HuH-7 (cell line): ENCODE measurements at regions not wholly inside any gene's neighbourhood (a gene's known extent, or its start where the extent isn't known, plus 50 kb on each side); places are given as distances from the start of the nearest gene placed in this dataset.

Experiments
- DNase-seq: peaks from one replicate; pipeline ENCODE4 v3.0.0; 2011; ENCODE audit warnings: low spot score

- DNase-seq, result no peak
Observed at GRCh38 chr1:60348884-60349283, 275.3 kb upstream of the C1orf87 start.

DNA sequence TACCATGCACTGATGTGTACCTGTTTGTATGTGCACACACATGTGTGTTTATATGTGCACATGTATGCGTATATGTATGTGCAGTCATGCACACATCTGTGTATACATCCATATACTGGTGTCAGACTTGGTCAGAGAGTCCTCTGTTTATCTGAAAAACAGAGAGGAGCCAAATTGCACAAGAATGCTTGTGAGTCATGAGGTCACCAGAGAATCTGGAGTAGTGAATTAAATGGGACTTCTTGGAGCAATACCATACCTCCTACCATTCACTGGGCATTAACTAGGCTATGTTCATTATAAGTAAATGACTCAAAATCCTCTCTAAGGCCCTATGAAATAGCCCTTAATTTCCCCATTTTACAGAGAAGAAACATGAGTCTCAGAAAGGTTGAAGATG lies 272.1 kb upstream of the C1orf87 start:
- DNase-seq, result no peak

DNA sequence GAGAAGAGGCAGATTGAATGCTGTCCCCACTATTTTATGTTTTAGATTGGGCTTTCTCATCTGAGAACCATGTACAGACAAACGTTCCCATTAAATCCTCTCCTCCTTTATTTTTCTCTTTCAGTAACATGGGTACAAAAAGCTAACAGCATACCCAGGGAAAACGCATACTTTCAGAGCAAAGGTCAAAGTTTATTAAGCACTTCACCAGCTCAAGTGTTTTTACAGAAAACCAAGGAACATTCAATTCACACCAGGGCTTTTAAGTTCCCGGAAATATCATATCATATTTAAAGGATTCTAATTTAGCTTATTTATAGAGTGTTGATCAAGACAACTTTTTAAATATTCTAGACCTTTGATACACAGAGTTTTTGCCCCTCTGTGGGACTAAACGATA lies 271.5 kb upstream of the C1orf87 start:
- no peak for DNase-seq

DNA sequence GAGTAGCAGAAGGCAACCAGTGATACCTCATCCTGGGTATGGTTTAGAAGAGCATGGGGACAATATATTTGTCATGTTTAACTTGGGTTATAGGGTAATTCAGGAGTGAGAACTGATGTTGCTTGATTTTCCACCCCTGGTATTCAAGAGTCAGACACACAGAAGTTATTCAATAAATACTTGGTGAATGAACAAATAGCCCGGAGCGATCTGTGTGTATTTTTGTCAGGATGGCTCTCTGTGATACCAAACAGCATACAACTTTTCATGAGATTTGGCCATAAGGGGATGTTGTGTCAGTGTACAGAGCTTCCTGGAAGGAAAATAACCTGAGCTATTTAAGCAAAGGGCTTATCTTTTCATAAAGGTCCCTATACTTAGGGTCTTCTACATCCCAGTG lies 270.2 kb upstream of the C1orf87 start:
- DNase-seq, result no peak

DNA sequence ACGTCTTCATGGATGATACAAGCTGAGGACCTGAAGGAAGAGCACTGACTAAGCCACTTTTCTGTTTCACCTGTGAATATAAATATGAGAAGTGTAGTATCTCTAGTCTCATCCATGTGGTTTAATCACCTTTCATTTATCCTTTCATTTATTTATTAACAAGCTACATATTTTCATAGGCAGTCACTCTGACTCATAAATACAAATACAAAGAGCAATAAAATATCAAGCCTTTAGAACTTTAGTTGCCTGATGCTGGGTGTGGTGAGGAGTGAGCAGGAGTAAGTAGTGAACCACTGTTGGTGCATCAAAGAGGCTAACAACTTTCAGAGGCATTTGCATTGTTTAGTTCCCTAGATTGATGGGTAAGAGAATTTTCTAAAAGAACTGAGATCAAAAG lies 269.0 kb upstream of the C1orf87 start:
- DNase-seq, result no peak

- DNase-seq, result no peak
Observed at GRCh38 chr1:60341274-60341673, 267.7 kb upstream of the C1orf87 start.

- DNase-seq, result no peak
Observed at GRCh38 chr1:60331647-60332046, 258.1 kb upstream of the C1orf87 start.

GRCh38 chr1:60329651-60330050 lies 256.1 kb upstream of the C1orf87 start:
- no peak for DNase-seq

DNA sequence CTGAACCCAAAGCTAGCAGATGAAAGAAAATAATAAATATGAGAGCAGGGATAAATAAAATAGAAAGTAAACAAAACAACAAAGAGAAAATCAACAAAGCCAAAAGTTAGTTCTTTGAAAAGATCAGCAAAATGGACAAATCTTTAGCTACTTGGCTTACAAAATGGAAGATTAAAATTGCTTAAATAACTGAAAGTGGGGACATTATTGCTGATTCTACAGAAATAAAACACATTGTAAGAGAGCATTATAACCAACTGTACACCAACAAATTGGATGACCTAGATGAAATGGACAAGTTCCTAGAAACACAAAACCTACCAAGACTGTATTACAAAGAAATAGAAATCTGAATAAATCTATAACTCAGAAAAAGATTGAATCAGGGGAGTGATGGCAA lies 238.3 kb upstream of the C1orf87 start:
- DNase-seq, result no peak

GRCh38 chr1:60299581-60299980 lies 226.0 kb upstream of the C1orf87 start:
- no peak for DNase-seq

DNA sequence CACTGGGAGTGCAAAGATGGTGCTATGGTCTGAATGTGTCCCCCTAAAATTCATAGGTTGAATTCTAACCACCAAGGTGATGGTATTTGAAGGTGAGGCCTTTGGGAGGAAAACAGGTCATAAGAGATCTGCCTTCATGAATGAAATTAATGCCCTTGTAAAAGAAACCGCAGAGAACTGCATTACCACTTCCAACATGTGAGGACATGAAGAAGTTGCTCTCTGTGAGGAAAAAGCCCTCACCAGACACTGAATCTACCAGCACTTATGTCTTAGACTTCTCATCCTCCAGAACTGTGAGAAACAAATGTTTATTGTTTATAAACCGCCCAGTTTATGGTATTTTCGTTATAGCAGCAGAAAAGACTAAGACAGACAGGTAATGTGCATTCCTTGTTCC lies 224.7 kb upstream of the C1orf87 start:
- no peak for DNase-seq

DNA sequence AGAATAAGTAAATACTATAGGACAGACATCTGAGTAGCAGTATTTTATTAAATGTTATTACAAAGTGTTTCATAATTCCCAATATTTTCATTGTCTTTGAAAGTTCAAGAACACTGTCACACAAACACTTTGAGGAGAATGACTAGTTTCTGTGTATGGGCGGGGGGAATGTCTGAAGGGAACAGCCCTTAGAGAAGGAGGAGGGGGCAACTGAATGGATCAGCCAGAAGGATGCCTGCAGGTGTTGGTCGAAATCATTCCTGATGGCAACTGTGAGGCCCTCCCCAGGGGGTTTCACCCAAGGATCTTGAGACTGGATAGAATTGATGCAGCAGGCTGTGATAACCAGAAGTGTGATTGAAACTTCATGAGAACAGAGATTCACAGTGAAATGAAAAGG lies 223.2 kb upstream of the C1orf87 start:
- no peak for DNase-seq

DNA sequence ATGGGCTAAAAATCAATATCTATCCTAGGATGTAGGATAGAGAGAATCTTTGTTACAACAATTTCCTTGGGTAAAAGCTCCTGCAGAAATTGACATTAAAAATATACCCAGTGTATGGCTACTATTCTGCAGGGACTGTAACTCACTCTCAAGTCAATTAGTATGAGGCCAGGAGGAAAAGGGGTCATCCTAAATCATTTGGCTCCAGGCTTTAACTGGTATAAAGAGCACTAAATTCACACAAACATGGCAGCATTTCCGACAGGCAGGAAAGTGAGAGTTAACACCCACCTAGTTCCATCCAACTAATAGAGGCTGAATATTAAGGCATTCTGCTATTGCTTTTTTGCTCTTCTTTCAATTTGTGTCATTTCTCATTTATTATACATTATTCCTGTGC lies 218.6 kb upstream of the C1orf87 start:
- no peak for DNase-seq

DNA sequence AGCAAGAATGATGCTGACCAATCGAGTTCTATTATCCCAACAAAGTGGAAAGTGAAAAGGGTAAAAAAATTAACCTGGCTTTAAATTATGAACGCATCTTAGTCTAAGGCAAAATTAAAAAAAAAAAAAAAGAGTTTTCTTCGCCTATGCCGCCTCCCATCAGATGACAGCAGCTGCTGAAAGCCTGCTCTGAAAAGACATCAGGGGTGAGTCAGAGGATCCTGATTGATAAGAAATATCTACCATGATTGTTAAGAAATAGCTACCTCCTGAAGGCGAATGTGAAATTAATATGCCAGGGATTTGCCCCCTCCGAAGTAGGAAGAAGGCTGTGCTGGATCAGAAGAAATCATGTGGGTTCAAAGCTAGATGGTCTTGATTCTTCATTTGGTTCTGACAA lies 216.8 kb upstream of the C1orf87 start:
- no peak for DNase-seq

DNA sequence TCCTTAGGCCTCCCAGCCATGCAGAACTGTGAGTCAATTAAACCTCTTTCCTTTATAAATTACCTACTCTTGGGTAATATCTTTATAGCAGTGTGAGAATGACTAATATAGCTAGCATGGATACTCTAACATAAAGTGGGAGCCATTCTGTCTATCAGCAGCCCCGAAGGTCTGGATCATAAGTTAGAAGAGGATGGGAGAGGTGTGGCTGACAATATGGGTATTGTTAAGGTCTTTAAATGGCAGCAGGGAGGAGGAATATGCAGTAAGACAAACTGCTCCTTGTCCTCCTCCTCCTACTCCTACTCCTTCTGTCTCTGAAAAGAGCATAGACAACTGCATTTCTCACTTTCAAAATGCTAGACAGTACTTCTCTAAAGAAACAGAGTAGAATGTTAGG lies 214.0 kb upstream of the C1orf87 start:
- no peak for DNase-seq

- no peak for DNase-seq
Observed at GRCh38 chr1:60283690-60284089, 210.1 kb upstream of the C1orf87 start.

DNA sequence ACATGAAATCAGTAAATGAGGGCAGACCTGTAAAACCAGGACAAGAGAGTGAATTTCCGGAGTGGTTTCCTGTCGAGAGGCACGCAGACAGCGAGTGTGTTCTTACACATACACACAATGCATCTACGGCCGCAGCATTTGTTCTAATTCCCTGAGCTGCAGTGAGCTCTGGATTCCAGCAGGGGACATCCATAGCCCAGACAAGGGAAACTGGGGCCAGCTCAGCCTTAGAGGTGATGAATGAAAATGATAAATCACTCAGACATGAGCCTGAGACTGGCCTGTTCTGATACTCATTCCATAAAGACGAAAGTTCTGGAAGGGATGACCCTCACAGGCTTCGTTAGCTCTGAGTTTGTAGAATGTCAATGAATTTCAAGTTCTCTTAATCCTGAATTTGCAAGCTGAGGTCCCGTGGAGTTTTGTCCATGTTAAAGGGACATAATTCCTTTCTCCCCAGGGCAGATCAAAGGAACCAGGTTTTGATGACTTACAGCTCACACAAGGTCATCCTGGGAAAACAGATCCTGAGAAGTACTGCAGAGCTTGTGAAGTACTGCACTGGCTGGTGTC lies 207.9 kb upstream of the C1orf87 start:
- DNase-seq, result peak; percentile 68

- DNase-seq, result no peak
Observed at GRCh38 chr1:60280819-60281218, 207.2 kb upstream of the C1orf87 start.

DNA sequence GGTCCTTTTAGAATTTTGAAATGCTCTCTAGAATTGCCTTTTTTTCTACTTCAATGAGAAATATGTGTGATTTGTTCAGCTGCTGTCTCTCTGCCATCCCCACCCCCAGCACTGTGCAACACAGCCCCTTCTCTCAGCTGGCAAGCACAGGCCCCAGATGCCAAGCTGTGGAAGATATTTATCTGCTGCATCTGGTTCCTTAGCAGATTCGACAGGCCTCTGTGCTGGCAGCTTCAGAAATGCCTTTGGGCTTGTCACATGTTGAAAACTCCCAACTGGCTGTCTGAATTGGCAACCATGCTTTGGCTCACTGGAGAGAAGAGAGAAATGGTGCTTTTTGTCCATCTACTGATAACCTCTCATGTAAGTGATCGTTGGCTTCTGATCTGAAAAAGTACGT lies 206.7 kb upstream of the C1orf87 start:
- no peak for DNase-seq

DNA sequence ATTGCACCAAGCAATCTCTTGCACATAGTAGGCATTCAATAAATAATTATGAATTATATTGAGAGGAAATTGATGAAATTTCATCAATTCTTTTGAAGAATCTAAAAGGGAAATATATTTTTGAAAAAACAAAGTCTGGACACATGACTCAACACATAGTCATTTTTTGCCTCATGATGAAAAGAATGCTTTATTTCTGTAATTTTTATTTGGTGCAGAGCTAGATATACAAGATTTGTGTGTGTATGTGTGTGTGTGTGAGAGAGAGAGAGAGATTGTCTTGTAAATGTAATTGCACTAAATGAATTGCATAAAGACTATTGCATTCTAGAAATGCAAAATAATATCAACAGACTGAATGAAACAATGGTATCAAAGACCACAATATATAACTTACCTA lies 206.2 kb upstream of the C1orf87 start:
- DNase-seq, result no peak

GRCh38 chr1:60277269-60277668 lies 203.7 kb upstream of the C1orf87 start:
- DNase-seq, result no peak

DNA sequence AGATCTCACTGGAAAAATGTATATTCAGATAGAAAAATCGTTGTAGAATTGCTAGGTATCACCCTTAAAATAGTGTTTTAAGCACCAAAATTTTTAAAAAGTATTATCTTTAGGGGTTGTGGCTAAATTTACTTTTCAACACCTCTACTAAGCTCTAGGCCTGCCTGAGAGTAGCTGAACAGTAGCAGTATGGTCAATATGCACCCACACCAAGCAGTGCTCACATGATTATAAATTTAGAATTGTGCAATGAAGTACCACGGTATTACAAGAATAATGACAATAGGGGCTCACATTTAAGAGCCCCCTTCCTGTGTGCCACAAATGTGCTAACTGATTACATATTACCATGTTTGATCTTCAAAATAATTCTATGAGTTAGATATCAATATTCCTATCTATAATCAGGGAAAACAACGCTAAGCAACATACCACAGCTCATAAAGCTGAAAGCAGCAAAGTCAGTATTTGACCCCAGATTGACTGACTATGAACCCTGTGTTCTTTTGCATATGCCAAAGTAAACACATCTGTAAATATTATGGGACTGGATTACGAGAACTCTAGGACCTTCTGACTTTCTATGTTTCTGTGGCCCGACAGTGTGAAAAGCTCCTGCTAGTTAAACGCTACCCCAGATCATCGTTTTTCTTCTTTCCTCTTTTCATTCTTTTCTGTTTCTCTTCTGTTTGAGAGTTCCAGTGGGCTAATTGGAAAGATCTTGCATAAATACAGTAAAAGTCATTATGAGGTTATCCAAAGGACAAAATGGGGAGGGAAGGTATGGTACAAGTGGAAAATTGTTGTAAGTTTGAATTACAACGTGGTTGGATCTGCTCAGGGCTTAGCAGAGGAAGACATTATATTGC lies 201.1 kb upstream of the C1orf87 start:
- no peak for DNase-seq

GRCh38 chr1:60273185-60273584 lies 199.6 kb upstream of the C1orf87 start:
- DNase-seq, result no peak

- no peak for DNase-seq
Observed at GRCh38 chr1:60271041-60271440, 197.5 kb upstream of the C1orf87 start.
